Stimulated activated naive B cell treated with anti-CD40 and anti-IgM and Interleukin-4, amounts not matched to agents 10 μg/mL and 1 μg/mL and 100 μg/mL, for 72 hours (primary cell): ENCODE measurements at regions not wholly inside any gene's neighbourhood (a gene's known extent, or its start where the extent isn't known, plus 50 kb on each side); places are given as distances from the start of the nearest gene placed in this dataset.

Experiments used
- ATAC-seq, 2 donors: fragments of 150-1000 bp; cut with Tn5 transposase; replicated peaks; 2 replicates each; pipeline ENCODE4 v1.10.0; 2021; ENCODE audit warnings: moderate library complexity in 1 of 2
- DNase-seq: peaks from one replicate; pipeline ENCODE4 v3.0.0; 2021
- H3K27ac Mint-ChIP-seq: one replicate; pipeline ENCODE4 v1.8.0; 2022; ENCODE audit warnings: mild to moderate bottlenecking, mixed read lengths
- H3K27me3 Mint-ChIP-seq, 2 donors: one replicate each; pipeline ENCODE4 v1.8.0; 2022; ENCODE audit warnings: mixed read lengths in 2 of 2
- H3K36me3 Mint-ChIP-seq, 2 donors: one replicate each; pipeline ENCODE4 v1.8.0; 2022; ENCODE audit warnings: mixed read lengths in 2 of 2, mild to moderate bottlenecking in 1 of 2
- H3K4me1 Mint-ChIP-seq, 2 donors: one replicate each; pipeline ENCODE4 v1.8.0; 2022; ENCODE audit warnings: mixed read lengths in 2 of 2, mild to moderate bottlenecking in 1 of 2
- H3K4me3 Mint-ChIP-seq, 2 donors: one replicate each; pipeline ENCODE4 v1.8.0; 2022; ENCODE audit warnings: mild to moderate bottlenecking in 2 of 2, mixed read lengths in 2 of 2, moderate library complexity in 1 of 2
- H3K9me3 Mint-ChIP-seq, 2 donors: one replicate each; pipeline ENCODE4 v1.8.0; 2022; ENCODE audit warnings: mixed read lengths in 2 of 2, mild to moderate bottlenecking in 1 of 2

GRCh38 chr9:11805969-11806368 is 887.2 kb upstream of the TYRP1 start:
- no peaks in the 10 kb centered on the region for H3K4me1 Mint-ChIP-seq

DNA sequence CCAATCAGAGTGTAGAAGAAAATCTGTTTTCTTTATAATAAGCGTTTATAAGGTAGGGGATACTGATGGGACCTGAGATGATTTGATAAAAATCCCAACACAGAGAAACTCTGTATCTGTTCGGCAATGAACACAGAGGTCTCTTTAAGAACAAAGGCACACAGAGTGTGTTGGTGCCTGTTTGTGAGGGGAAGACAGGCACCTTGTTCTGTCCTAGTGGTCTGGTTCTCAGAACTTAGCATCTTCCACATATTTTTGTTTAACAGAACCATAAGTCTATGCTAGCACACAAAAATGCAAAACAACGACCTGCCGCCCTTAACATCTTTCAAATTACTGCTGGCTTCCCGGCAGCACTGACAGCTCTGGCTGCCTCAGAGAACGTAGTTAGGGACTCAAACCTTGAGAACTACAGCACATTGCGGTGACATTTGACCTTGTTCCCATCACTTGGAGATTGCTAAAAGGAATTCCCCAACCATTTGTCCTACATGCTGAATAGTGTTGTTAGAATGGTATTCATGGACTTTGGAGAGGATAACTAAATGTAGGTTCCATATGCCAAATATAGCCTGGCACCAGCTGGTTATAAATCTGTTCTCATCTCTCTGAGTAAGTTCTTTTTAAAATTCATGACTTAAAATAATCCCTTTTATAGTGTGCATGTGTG is 871.7 kb upstream of the TYRP1 start:
- Mint-ChIP-seq H3K4me3 (no peak overlapping the region), H3K9me3 (peaks cover 0 to 1% of the 10 kb centered on the region in 2 donors), H3K36me3 (no peaks in the 10 kb centered on the region), H3K4me1 (no peaks in the 10 kb centered on the region), H3K27me3 (no peaks in the 10 kb centered on the region), H3K27ac (no peak overlapping the region)
- DNase-seq, result no peak
- ATAC-seq, result no peak

More at GRCh38 chr9:11805969-11806368, 887.2 kb upstream of the TYRP1 start:
- DNase-seq (no peak), ATAC-seq (no peak)
- Mint-ChIP-seq H3K9me3 (peaks cover 7 to 14% of the 10 kb centered on the region in 2 donors), H3K36me3 (no peaks in the 10 kb centered on the region), H3K27ac (no peak overlapping the region), H3K27me3 (no peaks in the 10 kb centered on the region), H3K4me3 (no peak overlapping the region)

GRCh38 chr9:11828201-11828600 is 865.0 kb upstream of the TYRP1 start:
- no peaks in the 10 kb centered on the region for H3K36me3 Mint-ChIP-seq
- H3K4me1 Mint-ChIP-seq, result no peaks in the 10 kb centered on the region
- ATAC-seq, result no peak
- no peak for DNase-seq
- no peaks in the 10 kb centered on the region for H3K9me3 Mint-ChIP-seq
- H3K27ac Mint-ChIP-seq, result no peak overlapping the region
- H3K27me3 Mint-ChIP-seq, result no peaks in the 10 kb centered on the region
- no peak overlapping the region for H3K4me3 Mint-ChIP-seq

DNA sequence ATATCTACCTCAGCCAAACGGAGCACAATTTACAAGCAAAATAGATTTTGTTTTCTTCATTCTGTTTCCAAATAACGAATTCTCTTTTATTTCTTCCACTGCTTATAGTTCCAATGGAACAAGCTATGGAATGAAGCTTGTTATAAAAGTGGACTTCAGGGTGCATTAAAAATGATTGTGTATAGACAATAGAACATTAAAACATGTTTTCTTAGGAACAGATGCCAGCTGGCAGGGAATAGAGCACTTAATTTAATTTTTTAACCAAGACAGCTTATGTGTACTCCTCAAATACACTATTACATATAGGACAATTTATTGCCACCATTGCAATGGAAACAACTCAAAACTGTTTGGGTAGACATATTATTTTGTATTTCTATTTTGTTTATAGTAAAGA is 860.1 kb upstream of the TYRP1 start:
- Mint-ChIP-seq H3K27ac (no peak overlapping the region), H3K36me3 (no peaks in the 10 kb centered on the region), H3K27me3 (no peaks in the 10 kb centered on the region), H3K9me3 (peaks cover 0 to 2% of the 10 kb centered on the region in 2 donors), H3K4me1 (no peaks in the 10 kb centered on the region), H3K4me3 (no peak overlapping the region)
- ATAC-seq (no peak), DNase-seq (no peak)

- ATAC-seq, result no peak
- Mint-ChIP-seq H3K4me3 (no peak overlapping the region), H3K9me3 (no peaks in the 10 kb centered on the region), H3K4me1 (no peaks in the 10 kb centered on the region), H3K36me3 (no peaks in the 10 kb centered on the region), H3K27me3 (no peaks in the 10 kb centered on the region), H3K27ac (no peak overlapping the region)
- DNase-seq, result no peak
Measured at GRCh38 chr9:11868795-11869194, 824.4 kb upstream of the TYRP1 start.

GRCh38 chr9:11871852-11872251 is 821.3 kb upstream of the TYRP1 start:
- no peak for DNase-seq
- no peak overlapping the region for H3K4me3 Mint-ChIP-seq
- no peaks in the 10 kb centered on the region for H3K36me3 Mint-ChIP-seq
- no peaks in the 10 kb centered on the region for H3K4me1 Mint-ChIP-seq
- no peaks in the 10 kb centered on the region for H3K9me3 Mint-ChIP-seq
- no peak for ATAC-seq
- H3K27ac Mint-ChIP-seq, result no peak overlapping the region
- H3K27me3 Mint-ChIP-seq, result no peaks in the 10 kb centered on the region

GRCh38 chr9:11872471-11872870 is 820.7 kb upstream of the TYRP1 start:
- Mint-ChIP-seq H3K27ac (no peak overlapping the region), H3K4me3 (no peak overlapping the region), H3K36me3 (no peaks in the 10 kb centered on the region), H3K4me1 (no peaks in the 10 kb centered on the region), H3K9me3 (no peaks in the 10 kb centered on the region), H3K27me3 (no peaks in the 10 kb centered on the region)
- no peak for DNase-seq
- no peak for ATAC-seq

- DNase-seq (no peak), ATAC-seq (no peak)
- H3K9me3 Mint-ChIP-seq, result no peaks in the 10 kb centered on the region
- H3K27me3 Mint-ChIP-seq, result no peaks in the 10 kb centered on the region
- H3K4me3 Mint-ChIP-seq, result no peak overlapping the region
- H3K4me1 Mint-ChIP-seq, result no peaks in the 10 kb centered on the region
- no peaks in the 10 kb centered on the region for H3K36me3 Mint-ChIP-seq
- no peak overlapping the region for H3K27ac Mint-ChIP-seq
Measured at GRCh38 chr9:11874414-11874813, 818.8 kb upstream of the TYRP1 start.

- no peaks in the 10 kb centered on the region for H3K27me3 Mint-ChIP-seq
- DNase-seq, result no peak
- H3K4me3 Mint-ChIP-seq, result no peak overlapping the region
- H3K36me3 Mint-ChIP-seq, result no peaks in the 10 kb centered on the region
- H3K27ac Mint-ChIP-seq, result no peak overlapping the region
- no peak for ATAC-seq
- H3K9me3 Mint-ChIP-seq, result peaks cover 0 to 7% of the 10 kb centered on the region in 2 donors
- no peaks in the 10 kb centered on the region for H3K4me1 Mint-ChIP-seq
Measured at GRCh38 chr9:11892401-11892800, 800.8 kb upstream of the TYRP1 start.

DNA sequence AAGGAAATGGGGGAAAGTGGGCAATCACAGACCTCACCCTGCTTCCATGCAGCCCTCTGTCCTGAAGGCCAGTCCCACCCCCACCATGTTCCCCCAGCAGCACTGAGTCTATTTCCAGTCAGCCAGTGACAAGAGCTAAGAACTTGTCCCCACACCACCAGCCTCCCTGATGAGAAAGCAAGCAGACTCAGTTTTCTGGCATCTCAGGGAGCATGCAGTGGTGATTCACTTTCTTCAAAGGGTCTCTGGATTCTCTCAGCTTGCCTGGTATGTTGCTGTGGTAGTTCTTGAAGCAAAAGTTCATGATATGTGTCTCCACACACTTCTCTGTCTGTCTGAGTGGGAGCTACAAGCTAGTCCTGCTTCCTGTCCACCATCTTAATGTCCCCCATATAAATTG is 799.9 kb upstream of the TYRP1 start:
- Mint-ChIP-seq H3K4me3 (no peak overlapping the region), H3K27me3 (no peaks in the 10 kb centered on the region), H3K27ac (no peak overlapping the region), H3K9me3 (peaks cover 0 to 7% of the 10 kb centered on the region in 2 donors), H3K4me1 (no peaks in the 10 kb centered on the region), H3K36me3 (no peaks in the 10 kb centered on the region)
- ATAC-seq, result no peak
- no peak for DNase-seq

- Mint-ChIP-seq H3K4me1 (no peaks in the 10 kb centered on the region), H3K27me3 (no peaks in the 10 kb centered on the region), H3K27ac (no peak overlapping the region), H3K9me3 (peaks cover 0 to 7% of the 10 kb centered on the region in 2 donors), H3K4me3 (no peak overlapping the region), H3K36me3 (no peaks in the 10 kb centered on the region)
- no peak for DNase-seq
- no peak for ATAC-seq
Measured at GRCh38 chr9:11894136-11894535, 799.0 kb upstream of the TYRP1 start.

DNA sequence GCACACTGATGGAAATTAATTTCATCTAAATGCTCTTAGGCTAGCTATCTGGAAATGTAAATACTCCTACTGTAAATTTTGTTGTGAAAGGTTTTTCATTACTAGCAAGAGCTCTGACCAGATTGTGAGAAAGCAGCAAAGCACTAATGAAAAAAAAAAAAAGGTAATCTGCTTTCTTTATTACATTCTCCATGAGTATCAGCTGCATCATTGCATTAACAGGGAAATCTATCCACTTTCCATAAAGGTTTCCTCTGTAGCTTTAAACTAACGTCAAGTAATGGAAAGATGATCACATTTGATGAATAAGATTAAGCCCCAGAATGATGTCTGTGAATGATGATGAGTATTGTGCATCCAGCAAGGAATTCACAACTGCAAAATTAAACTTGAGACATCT is 790.6 kb upstream of the TYRP1 start:
- Mint-ChIP-seq H3K4me1 (no peaks in the 10 kb centered on the region), H3K9me3 (peaks cover 0 to 4% of the 10 kb centered on the region in 2 donors), H3K36me3 (no peaks in the 10 kb centered on the region), H3K4me3 (no peak overlapping the region), H3K27ac (no peak overlapping the region), H3K27me3 (no peaks in the 10 kb centered on the region)
- ATAC-seq (no peak), DNase-seq (no peak)

DNA sequence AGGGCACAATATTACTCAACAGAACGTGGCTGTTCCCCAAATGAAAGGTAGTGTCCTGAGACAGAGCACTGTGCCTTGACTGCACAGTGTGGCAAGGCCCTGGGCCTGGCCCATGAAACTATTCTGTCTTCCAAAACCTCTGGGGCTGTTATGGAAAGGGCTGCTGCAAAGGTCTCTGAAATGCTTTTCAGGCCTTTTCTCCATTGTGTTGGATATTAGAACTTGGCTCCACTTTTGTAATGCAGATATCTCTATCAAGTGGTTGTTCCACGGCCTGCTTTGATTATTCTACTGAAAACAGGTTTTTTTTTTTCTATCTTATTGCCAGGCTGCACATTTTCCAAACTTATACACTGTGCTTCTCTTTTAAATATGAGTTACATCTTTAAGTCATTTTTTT is 777.5 kb upstream of the TYRP1 start:
- Mint-ChIP-seq H3K36me3 (no peaks in the 10 kb centered on the region), H3K27ac (no peak overlapping the region), H3K27me3 (no peaks in the 10 kb centered on the region), H3K9me3 (peaks cover 4 to 11% of the 10 kb centered on the region in 2 donors), H3K4me3 (no peak overlapping the region), H3K4me1 (no peaks in the 10 kb centered on the region)
- no peak for DNase-seq
- ATAC-seq, result no peak

- Mint-ChIP-seq H3K9me3 (peaks cover 0 to 5% of the 10 kb centered on the region in 2 donors), H3K27me3 (no peaks in the 10 kb centered on the region), H3K4me3 (no peak overlapping the region), H3K27ac (no peak overlapping the region), H3K36me3 (no peaks in the 10 kb centered on the region), H3K4me1 (no peaks in the 10 kb centered on the region)
- DNase-seq, result no peak
- no peak for ATAC-seq
Measured at GRCh38 chr9:11928871-11929321, 764.3 kb upstream of the TYRP1 start.

DNA sequence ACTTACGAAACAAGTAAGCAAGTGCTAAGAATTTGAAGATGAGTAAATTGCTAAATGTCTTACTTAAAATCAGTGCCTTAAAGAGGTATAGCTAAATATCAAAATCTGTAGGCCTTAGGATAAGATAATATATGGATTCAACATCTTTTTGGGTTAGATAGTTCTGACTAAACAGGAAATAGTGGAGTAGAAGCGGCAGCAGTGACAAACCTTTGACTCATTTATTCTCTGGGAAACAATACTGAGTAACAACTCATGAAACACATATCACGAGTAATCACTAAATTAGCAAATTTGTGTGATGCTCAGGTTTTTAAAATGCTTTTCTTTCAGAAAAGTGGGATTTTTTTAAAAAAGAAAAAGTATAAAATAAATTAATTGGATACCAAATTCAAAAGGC is 762.1 kb upstream of the TYRP1 start:
- no peaks in the 10 kb centered on the region for H3K4me1 Mint-ChIP-seq
- H3K27ac Mint-ChIP-seq, result no peak overlapping the region
- H3K36me3 Mint-ChIP-seq, result no peaks in the 10 kb centered on the region
- H3K4me3 Mint-ChIP-seq, result no peak overlapping the region
- DNase-seq, result no peak
- peaks cover 0 to 5% of the 10 kb centered on the region in 2 donors for H3K9me3 Mint-ChIP-seq
- ATAC-seq, result no peak
- no peaks in the 10 kb centered on the region for H3K27me3 Mint-ChIP-seq

GRCh38 chr9:11931751-11932150 is 761.4 kb upstream of the TYRP1 start:
- H3K4me3 Mint-ChIP-seq, result no peak overlapping the region
- ATAC-seq (no peak), DNase-seq (no peak)
- H3K27me3 Mint-ChIP-seq, result no peaks in the 10 kb centered on the region
- H3K4me1 Mint-ChIP-seq, result no peaks in the 10 kb centered on the region
- no peaks in the 10 kb centered on the region for H3K36me3 Mint-ChIP-seq
- no peak overlapping the region for H3K27ac Mint-ChIP-seq
- H3K9me3 Mint-ChIP-seq, result peaks cover 0 to 5% of the 10 kb centered on the region in 2 donors
